AG08395 (cell line): ENCODE measurements at regions not wholly inside any gene's neighbourhood (a gene's known extent, or its start where the extent isn't known, plus 50 kb on each side); places are given as distances from the start of the nearest gene placed in this dataset.
"Not testable (repeated sequence)": the region's sequence is repeated elsewhere in the genome, so short reads cannot be mapped to it uniquely, and the experiment has no call there.

ENCODE experiments used
- DNase-seq: peaks from one replicate; pipeline ENCODE4 v3.0.0; 2012; ENCODE audit warnings: mixed read lengths, low spot score

DNA sequence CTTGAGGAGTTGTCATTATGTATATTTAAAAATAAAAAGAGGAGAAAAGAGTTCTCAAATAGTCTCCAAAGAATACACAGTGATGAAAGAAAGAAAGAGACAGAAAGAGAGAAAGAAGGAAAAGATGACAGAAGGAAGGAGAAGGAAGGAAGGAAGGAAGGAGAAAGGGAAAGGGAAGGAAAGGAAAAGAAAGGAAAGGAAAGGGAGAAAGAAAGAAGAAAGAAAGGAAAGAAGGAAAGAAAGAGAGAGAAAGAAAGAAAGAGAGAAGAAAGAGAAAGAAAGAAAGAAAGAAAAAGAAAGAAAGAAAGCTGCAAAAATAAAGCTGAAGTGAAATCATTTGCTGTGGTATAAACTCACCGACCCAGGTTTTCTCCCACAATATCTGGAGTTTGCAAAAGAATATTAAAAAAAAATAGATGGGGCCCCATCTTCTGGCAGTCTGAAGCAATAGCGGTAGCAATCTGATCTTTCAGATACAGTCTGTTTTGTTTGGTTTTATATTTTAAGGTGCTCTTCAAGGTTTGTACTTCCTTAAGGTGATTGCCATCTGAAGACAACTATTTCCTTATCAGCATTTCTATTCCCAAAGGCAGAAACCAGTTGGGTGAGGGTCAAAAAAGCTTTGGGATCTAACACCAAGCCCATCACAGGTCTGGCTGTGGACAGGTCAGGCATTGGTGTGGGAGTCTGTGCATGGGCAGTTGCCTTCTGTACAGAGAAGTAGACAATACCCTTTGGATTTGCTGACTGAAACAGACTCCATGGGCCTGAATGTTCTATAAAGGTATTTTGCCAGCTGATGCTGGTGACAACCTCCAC lies 160.4 kb downstream of the CPEB2 start:
- DNase-seq: peak; percentile 31

DNA sequence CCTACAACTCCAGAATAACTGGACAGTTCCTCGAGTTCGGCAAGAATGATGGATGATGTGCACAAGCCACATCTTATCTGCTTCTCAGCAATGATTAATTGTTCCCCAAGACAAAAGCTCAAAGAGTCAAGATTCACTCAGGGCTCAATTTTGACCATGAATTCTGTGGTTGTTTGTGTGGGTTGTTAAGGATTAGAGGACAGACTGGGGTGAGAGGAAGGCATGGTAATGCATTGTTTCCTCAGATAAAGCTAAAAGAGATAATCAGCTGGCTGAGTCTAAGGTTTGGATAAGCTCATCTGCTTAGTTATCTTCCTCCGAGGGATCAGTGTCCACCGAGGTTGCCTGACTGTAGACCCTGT lies 161.0 kb downstream of the CPEB2 start:
- DNase-seq: no peak

DNA sequence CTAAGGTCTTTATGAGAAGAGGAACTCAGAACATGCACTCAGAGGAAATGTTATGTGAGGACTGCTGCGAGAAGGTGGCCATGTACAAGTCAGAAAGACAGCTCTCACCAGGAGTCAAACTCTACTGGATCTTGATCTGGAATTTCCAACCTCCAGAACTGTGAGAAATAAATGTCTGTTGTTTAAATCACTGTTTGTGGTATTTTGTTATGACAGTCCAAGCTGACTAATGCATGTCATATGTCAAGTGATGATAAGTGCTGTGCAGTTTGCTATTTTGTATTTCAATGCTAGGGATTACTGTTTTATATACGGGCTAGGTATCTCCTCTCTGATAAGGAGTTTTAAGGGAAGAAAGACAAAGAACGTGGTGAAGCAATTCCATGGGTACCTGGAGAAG lies 162.3 kb downstream of the CPEB2 start:
- peak; percentile 14 for DNase-seq

DNA sequence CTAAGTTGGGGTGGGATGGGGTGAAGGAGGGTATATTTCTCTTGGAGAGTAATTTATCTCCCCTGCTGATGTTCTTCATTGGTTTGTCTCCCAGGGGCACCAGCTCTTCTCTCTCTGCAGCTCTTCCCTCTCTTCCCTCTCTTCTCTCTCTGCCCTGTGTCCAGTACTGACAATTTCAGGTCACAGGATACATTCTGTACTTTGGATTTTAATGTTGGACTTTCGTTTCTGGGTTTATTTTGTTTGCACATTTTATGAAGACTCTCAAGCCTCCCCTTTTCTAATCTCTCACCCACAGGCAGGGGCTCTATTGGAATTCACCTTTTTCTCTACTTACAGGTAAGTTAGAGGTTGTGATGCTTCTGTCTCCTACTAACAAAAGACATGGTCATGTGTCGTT lies 165.5 kb downstream of the CPEB2 start:
- no peak for DNase-seq

DNA sequence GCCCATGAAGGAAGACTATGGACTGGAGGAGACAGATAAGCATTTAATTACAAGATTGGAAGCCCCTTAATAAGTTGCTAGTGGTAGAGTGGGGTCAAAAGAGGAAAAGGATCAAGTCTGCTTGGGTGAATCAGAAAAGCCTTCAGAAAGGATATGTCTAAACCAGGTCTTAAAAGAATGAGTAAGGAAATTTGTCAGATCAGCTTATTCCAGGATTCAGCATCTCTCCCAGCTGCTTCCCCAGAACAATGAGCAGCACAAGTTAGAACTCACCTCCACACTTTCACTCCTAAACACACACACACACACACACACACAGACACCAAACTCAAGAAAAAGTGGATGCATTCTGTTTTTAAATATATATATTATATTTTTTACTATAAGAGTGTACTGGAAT lies 166.5 kb downstream of the CPEB2 start:
- DNase-seq: no peak

DNA sequence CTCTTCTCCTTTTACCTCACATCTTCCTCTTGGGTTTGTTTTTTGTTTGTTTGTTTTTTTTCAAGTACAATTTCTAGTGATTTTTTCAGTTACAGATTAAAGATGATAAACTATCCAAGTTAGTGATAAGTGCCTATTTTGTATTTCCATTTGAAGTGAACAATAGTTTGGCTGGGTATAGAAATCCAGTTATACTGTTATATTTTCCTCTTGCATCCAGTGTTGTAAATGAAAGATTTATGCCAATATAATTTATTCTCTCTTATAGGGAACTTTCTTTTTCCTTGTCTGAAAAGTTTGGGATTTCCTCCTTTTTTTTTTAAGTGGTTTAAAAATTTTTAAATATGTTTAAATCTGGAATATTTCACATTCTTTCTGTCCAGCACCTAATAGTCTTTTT lies 169.4 kb downstream of the CPEB2 start:
- DNase-seq: no peak

DNA sequence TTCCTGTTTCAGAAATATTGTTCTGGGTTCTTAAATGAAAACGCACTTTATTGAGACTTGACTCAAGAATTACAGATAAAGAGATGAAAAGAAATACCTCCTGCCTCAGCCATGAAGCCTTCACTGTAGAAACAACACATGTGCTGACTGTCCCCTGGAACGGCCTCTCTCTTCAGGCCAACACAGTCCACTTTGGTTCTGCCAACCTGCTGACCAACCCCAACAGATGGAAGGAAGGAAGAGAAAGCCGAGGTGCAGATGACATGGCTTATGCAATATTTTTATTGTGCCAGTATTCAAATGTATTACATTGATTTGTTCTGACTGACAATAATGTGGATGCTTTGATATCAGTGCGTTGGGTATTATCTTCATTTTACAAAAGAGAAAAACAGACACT lies 171.0 kb downstream of the CPEB2 start:
- DNase-seq: no peak

DNA sequence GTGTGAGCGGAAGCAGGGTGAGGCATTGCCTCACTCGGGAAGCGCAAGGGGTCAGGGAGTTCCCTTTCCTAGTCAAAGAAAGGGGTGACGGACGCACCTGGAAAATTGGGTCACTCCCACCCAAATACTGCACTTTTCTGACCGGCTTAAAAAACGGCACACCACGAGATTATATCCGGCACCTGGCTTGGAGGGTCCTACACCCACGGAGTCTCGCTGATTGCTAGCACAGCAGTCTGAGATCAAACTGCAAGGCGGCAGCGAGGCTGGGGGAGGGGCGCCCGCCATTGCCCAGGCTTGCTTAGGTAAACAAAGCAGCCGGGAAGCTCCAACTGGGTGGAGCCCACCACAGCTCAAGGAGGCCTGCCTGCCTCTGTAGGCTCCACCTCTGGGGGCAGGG lies 171.9 kb downstream of the CPEB2 start:
- not testable (repeated sequence) for DNase-seq

DNA sequence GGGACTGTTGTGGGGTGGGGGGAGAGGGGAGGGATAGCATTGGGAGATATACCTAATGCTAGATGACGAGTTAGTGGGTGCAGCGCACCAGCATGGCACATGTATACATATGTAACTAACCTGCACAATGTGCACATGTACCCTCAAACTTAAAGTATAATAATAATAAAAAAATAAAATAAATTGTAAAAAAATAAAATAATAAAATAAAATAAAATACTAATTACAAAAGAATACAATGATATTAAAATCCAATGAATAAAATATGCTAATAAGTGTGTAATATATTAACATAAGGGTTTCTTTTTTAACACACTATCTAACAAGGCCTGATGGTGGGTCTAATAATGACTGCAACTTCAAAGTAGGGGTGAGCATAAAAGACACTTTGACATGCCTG lies 177.6 kb downstream of the CPEB2 start:
- not testable (repeated sequence) for DNase-seq

DNA sequence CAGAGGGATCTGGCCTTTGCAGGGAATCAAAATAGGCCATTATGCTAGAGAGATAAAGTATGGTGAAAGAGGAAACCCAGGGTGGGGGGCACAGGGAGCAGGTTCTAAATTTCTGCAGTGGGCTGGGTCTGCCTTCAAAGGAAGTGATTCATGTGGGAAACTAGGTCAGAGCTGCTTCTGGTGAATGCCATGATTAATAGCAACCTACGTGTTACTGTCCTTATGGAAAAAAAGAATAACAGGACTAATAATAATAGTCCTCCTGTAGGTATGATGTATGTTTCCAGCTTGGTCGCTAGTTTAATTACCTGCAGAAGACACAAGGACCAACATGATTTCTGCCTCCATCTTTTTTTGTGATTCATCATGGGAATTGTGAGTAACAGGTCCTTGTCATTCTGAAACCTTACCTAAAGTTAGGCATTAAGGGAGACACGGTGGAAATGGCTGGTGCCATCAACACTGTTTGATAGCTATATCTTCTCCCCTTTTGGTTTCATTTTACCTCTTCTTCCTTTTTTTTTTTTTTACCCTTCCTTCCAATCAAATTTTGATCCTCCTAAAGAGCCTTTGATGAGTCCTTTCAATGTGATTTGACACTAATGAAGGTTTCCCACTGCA lies 180.4 kb downstream of the CPEB2 start:
- DNase-seq: no peak

DNA sequence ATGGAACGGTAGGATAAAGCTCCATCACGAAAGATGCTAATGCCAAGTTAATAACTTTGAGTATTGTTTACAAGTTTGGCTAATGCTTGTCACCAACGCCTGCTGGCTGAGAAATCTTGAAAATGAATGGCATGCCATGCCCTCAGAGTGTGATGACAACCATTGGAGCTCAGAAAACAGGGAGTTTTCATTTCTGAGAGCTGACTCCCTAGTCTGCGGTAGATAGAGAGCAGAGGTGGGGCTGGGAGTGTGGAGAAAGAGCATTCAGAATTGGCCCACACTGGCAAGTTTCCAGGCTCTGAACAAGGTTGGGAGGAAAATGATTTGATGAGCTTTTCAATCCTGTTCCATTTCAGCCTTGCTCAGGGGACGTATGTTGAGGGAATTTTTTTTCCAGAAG lies 183.9 kb downstream of the CPEB2 start:
- DNase-seq: no peak

DNA sequence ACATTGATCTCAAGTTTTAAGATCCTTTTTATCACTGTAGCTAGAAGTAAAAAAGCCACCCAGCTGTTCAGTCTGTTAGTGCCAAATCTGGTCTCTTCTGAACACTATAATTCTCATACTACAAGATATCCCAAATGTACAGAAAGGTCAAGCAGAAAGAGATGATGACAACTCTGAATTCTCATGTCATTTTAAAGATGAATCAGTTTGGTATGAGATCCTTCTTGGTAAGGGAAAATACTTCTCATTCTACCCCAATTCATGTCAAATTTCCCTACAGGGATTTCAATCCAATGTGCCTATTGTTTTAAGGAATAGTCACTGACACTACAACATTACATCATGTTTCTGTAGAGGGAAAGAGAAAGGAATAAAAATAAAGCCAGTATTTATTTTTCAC lies 184.5 kb downstream of the CPEB2 start:
- DNase-seq: no peak

DNA sequence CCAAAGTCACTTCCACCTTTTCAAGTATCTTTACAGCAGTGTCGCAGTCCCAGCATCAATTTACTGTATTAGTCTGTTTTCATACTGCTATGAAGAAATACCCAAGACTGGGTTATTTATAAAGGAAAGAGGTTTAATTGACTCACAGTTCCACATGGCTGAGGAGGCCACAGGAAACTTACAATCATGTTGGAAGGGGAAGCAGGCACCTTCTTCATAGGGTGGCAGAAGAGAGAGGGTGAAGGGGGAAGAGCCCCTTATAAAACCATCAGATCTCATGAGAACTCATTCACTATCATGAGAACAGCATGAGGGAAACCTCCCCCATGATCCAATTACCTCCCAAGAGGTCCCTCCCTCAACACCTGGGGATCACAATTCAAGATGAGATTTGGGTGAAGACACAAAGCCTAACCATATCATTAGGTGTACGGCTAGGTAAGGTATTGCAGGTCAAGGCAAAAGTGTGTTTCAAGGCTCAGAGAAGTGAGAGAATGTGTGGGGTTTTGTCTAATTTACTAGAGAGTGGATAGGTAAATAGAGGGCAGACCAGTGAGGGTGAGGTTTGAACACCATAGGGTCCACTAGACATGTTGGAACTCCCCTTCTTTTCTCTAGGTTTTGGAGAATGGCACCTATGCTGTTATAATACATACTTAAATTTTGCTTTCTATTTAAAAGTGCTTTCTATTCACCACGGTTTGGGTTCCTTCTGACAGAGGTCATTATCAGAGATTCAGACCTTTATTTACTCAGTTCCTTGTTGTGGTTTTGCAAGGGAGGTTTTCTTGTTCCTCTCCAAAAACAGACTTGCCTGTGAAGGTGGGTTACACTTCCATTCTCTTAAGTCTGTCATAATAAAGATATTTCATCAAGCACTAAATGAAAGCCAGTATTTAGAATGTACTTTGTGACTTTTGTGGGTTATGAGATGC lies 186.6 kb downstream of the CPEB2 start:
- no peak for DNase-seq

DNA sequence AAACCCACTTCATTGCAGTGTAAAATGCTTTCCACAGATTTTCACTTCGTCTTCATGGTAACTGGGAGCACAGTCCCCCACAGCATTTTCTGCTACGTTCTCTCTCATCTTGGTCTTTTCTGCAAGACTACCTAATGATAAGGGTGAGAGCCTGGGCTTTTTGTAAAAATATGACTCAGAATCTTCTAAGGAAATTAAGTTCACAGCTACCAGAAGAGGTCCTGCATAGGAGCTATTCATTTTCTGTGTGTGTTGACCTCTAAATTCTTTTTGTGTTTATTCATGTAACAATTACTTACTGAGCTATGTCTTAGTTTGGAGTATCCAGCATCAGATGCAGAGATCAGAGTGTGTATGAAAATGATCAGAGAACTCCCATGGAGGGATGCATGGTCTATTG lies 192.2 kb downstream of the CPEB2 start:
- DNase-seq: no peak

DNA sequence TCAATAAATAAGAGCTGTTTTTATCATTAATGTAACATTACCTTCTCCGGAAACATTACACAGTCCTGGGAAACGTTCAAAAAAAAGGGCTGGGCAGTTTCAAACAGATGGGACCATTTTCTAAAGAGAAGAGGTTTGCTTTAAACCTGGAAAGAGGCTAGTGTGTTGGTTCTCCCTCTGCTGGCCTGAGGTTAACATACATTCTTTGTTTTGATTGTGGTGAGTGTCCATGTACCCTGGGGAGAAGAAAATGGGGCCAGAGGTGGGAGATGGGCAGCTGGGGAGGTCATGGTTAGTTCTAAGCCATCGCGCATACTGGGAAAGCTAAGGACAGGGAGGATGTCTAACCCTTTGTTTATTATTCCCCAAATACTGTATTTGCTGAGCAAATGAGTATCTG lies 194.7 kb downstream of the CPEB2 start:
- DNase-seq: peak; percentile 26

DNA sequence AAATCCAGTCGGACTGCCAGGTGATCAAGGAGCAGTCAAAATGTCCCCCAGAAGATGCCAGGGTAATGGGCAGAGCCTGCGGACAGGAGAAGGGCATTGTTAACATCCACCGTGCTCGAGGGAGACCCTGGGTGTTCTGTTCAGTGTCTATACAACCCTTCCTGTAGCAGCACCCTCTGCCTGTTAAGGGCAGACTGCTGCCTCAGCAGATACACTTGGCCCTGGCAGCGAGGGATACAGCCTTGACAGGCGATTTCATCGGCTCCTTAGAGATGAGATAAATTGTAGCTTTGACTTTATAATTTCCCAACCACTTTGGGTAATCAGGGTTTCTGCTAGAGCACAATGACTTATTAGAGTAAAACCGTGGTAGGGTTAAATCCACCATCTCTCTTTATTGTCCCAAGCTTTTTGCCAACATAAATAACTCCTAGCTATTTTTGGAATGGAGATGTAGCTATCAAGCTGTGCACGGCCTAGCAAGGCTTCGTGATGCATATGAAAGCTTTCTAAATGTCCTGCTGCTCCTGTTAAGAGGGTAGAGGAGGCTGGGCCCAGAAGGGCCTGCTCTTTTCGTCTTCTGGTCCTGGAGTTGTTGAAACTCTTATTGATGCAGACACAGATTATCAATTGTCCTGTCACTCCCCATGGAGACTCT lies 195.9 kb downstream of the CPEB2 start:
- no peak for DNase-seq

DNA sequence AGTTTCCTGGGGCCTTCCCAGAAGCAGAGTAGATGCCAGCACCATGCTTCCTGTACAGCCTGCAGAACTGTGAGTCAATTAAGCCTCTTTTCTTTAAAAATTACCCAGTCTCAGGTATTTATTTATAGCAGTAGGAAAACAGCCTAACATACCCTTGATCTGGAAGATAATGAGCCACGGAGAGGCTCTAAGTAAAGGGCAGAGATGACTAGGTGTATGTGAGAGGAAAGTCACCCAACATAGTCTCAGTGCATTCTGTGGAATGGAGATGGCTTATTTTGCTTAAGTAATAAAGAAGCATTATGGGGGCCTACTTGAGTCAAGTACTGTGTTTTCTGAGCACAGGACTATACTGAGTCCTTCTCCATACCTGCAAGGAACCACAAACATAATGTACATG lies 199.5 kb downstream of the CPEB2 start:
- no peak for DNase-seq

DNA sequence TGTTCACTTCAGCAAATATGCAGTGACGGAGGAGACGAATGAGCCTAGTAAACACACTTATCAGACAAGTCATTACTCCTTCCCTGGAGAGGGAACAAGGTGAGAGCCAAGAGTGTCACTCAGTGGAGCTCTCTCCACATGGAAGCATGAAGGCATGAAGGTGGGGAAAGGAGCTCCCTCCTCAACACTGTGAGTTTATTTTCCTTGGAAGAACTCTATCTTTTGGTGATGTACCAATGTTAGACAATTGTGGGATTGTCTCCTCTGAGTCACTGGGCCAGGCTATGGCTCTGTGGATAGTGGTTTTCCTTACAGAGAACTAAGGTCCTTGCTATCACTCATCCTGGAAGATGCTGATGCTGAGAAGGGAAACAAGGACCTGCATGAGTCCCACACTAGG lies 200.2 kb downstream of the CPEB2 start:
- no peak for DNase-seq

DNA sequence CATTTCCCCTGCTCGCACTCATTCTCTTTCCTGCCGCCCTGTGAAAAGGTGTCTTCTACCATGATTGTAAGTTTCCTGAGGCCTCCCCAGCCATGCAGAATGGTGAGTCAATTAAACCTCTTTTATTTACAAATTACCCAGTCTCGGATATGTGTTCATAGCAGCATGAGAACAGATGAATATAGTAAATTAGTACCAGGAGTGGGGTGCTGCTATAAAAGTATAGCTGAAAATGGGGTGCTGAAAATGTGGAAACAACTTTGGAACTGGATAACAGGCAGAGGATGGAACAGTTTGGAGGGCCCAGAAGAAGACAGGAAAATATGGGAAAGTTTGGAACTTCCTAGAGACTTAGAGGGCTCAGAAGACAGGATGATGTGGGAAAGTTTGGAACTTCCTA lies 204.2 kb downstream of the CPEB2 start:
- DNase-seq: not testable (repeated sequence)

DNA sequence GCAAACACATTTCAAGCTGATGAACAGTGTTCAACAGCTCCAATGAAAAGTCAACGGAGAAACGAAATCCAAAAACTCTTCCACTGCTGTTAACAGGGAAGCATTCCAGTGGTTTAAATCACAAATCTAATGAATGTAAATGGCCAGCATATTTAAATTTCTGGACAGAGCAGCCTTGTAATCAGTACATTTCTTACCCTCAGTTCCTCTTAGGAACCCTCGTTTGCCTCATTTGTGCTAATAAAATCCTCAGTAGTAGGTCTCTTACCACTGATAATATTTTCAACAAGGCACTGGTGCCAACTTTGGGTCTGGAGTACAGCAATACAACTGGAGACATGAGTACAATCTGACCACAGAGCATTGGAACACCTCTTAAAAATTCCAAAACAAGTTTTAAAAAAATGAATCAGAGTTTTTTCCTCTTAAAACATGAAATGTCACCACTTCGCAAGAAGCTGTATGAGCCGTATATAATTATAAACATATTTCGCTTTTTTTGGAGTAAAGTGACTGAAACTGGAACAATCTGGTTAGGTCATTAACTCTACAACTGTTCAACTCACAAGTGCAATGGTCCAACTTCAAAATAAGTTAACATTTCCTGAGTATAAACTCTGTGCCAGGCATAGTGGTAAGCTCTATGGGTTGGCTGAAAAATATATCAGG lies 211.2 kb downstream of the CPEB2 start:
- peak; percentile 18 for DNase-seq

DNA sequence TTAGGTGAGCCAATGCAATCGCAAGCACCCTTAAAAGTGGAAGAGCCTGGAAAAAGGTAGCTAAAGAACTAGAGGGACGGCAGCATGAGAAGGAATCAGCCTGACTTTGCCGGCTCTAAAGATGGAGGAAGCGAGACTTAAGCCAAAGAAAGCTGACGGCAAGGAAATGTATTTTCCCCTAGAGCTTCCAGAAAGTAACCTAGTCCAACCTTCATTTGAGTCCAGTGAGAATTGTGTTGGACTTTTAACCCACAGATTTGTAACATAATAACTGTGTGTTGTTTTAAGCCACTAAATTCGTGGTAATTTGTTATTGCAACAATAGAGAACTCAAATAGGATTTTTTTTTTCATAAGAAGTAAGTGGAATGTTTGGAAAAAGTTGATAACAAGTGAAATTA lies 212.7 kb upstream of the C1QTNF7 start:
- no peak for DNase-seq

DNA sequence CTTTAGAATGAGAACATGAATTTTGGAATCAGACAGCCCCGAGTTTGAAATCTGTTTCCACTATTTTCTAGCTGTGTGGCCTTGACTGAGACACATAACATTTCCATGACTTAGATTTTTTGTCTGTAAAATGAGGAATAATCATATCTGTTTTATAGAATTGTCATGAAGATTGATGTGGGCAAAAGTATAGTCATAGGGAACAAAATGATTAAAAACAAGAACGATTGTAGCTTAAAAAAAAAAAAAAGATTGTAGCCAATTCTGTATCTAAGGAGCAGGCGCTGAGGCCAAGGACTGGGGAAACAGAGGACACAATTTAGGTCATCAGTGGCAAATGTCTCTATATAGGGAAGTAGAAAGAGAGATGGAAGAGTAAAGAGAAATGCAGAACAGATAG lies 201.6 kb upstream of the C1QTNF7 start:
- DNase-seq: no peak
